GM12875 (cell line): ENCODE measurements at regions not wholly inside any gene's neighbourhood (a gene's known extent, or its start where the extent isn't known, plus 50 kb on each side); places are given as distances from the start of the nearest gene placed in this dataset.

Experiments used
- H3K4me3 ChIP-seq: one replicate; pipeline ENCODE4 v1.5.1; 2011; ENCODE audit warnings: low read depth, low read length, control low read depth
- TF ChIP-seq, protein P1 (sequence below): IDR thresholded peaks from 2 replicates; pipeline ENCODE4 v1.5.1; 2011; ENCODE audit warnings: low read depth, mild to moderate bottlenecking, control low read depth, inconsistent platforms, low read length, moderate library complexity, borderline replicate concordance; ENCODE audit not compliant: insufficient read depth

DNA sequence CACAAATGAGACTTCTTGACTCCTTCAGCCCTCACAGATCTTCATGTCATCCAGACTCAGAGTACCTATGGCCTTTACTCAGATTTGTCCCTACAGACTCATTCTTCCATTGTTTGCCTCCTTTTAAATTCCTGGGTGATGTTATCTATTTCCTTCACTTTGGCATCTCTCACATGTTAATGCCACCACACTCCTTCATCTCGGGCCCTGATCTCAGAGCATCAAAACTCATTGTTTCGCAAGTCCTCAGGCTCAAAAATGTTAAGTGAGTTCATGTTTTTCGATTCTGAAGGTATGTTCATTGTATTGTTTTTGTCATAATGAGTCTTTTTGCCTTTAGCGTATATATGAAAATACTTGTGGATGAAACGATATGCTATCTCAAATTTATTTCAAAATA, 62.3 kb upstream of the AHR start:
- TF ChIP-seq, protein P1, sequence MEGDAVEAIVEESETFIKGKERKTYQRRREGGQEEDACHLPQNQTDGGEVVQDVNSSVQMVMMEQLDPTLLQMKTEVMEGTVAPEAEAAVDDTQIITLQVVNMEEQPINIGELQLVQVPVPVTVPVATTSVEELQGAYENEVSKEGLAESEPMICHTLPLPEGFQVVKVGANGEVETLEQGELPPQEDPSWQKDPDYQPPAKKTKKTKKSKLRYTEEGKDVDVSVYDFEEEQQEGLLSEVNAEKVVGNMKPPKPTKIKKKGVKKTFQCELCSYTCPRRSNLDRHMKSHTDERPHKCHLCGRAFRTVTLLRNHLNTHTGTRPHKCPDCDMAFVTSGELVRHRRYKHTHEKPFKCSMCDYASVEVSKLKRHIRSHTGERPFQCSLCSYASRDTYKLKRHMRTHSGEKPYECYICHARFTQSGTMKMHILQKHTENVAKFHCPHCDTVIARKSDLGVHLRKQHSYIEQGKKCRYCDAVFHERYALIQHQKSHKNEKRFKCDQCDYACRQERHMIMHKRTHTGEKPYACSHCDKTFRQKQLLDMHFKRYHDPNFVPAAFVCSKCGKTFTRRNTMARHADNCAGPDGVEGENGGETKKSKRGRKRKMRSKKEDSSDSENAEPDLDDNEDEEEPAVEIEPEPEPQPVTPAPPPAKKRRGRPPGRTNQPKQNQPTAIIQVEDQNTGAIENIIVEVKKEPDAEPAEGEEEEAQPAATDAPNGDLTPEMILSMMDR = no peak
- H3K4me3 ChIP-seq = no peak overlapping the region

DNA sequence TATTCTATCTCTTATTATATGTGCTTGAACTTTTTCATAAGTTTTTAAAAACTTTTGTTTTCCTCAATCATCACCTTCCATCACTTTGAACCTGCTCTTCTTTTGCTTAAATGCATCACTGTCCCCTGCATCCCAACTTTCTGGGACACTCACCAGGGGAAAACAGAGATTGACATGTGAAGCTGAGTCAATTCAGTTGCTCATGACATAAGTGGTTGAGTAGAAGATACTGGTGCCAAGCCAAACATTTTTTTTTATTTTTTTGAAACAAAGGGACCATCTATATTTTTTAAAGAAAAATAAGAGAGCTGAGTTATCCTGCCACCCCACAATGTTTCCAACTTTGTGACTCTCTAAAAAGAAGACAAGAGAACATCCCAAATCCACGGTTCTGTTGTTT, 61.8 kb upstream of the AHR start:
- TF ChIP-seq, protein P1 = no peak
- H3K4me3 ChIP-seq = no peak overlapping the region

DNA sequence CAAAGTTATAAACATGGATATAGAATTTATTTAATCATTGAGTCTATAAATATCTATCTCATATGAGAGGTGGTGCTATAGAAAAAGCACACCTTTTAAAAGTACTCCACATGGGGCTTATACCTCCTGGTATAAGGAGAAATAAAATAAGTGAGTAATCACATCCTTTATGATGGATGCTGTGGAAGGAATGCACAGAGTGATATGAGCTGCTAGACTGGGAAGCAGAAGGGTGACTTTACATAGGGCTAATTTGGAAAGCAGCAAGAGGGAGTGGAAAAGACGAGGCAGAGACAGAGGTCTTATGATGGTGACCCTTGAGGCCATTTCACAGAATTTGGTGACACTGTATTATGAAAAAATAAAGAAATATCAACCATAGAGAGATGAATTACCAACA, 59.4 kb upstream of the AHR start:
- no peak overlapping the region for H3K4me3 ChIP-seq
- TF ChIP-seq, protein P1 = no peak

DNA sequence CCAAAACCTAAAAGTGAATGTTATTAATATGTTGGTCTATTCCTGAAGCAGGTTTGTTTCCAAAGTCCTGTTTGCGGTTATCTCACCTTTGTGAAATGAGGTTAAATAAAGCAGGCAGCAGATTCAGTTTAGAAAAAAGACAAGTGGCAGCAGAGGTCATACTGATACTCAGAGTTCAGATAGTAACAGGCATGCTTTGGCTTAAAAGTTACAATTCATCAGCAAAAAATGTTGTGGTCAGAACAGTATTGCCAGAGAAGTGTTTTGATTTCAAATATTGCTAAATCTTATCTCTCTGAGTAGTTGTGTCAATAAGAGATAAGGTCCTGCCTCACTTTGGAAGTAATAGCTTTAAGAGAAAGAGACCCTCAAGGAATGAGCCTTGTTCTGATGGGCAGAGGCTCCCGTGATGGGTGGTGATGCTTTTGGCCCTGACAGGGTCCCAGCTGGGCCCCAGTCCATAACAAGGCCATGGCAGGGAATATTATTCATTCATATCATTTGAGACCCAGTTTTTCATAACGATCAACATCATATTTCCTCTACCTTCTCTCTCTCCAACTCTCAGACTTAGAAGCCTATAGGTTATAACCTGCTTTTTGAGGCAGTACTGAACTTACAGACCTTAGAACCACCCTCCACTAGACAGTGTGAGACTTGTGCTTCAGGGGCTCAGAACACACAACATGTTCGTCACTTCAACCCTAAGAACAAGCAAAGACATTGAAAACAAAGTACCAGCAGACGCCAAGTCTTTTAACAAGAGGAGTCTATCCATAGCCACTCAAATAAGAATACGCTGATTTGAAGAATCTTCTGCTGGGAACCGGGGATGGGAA, 58.5 kb upstream of the AHR start:
- TF ChIP-seq, protein P1 = no peak
- H3K4me3 ChIP-seq = no peak overlapping the region

DNA sequence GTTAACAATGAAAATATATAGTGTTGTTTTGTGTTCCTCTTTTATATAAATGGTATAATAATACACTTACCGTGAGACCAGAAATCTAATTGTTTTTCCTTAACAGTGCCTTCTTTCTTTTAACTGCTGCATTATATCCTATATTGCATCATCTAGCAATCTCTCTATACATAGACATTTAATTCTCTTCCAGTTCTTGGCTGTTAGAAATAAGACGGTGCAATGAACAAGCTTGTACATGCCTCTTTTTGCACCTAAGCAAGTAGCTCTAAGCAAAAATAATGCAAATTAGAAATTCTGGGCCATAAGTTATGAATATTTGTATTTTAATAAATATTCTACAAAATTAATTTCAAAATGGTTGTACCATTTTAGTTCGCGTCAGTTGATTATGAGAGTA, 55.9 kb upstream of the AHR start:
- TF ChIP-seq, protein P1 = no peak
- no peak overlapping the region for H3K4me3 ChIP-seq

DNA sequence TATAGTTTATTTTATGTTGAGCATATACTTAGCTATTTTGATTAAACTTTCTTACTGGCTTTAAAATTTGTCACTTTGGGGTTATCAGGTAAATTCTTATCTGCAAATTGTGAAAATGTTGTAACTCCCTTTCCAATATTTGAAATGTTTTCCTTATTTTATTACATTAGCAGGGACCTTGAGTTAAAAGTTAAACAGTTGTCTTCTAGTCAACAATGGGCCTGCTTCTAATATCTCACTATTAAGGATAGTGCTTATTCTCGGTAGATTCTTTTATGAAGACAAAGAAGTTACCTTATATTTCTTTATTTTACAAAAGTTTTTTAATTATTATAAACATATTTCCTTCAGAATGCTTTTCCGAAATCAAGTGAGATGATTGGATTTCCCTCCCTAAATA, 53.7 kb upstream of the AHR start:
- TF ChIP-seq, protein P1 = no peak

DNA sequence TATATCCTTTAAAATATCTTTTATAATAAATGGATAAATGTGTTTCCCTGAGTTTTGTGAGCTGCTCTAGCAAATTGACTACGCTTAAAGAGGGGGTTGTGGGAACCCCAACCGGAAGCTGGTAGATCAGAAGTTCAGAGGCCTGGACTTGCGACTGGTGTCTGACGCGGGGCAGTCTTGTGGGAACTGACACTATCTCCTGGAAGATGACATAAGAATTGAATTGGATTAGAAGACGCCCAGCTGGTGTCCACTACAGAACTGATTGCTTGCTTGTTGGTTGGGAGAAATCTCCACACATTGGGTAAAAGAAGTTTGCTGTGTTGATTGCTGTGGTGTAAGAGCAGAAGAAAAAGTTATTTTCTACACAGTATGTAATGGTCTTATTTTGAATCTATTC, 51.1 kb upstream of the AHR start:
- no peak overlapping the region for H3K4me3 ChIP-seq
- TF ChIP-seq, protein P1 = no peak

More for the DNA sequence above, 53.7 kb upstream of the AHR start:
- H3K4me3 ChIP-seq = no peak overlapping the region
